H1 (cell line): ENCODE measurements at regions not wholly inside any gene's neighbourhood (a gene's known extent, or its start where the extent isn't known, plus 50 kb on each side); places are given as distances from the start of the nearest gene placed in this dataset.

Experiments used
- CTCF ChIA-PET: fragments of 300-600 bp; sonication (Branson Sonifier 250); formaldehyde crosslinking; loops from one replicate; lab custom pipeline; 2021; ENCODE audit not compliant: partially characterized antibody; lab: Charles Lee
- POLR2A ChIA-PET: fragments of 300-600 bp; sonication (Branson Sonifier 250); formaldehyde crosslinking; loops from one replicate; lab custom pipeline; 2021; ENCODE audit warnings: inconsistent platforms; ENCODE audit not compliant: partially characterized antibody; lab: Charles Lee
- DNase-seq, 2 experiments: peaks; one replicate each; pipeline versions ENCODE4 v3.0.0 to v3.0.0-alpha.2; 2010 to 2022; ENCODE audit warnings: low spot score in 2 of 2, low read depth in 1 of 2, mixed read lengths in 1 of 2
- FAIRE-seq: peaks from 2 replicates; lab custom pipeline; 2011; peaks lifted over from hg19 to GRCh38; lab: Jason Lieb, UNC
- H2AFZ ChIP-seq: 2 replicates; pipeline ENCODE4 v1.8.1; 2012; ENCODE audit warnings: low read length, inconsistent platforms
- H2AK5ac ChIP-seq: 2 replicates; pipeline ENCODE4 v1.6.1; 2013; ENCODE audit warnings: low read depth, low read length
- H2BK120ac ChIP-seq: replicated peaks from 2 replicates; pipeline ENCODE3; 2013; ENCODE audit warnings: low read depth, low read length, inconsistent platforms
- H2BK12ac ChIP-seq: 2 replicates; pipeline ENCODE4 v1.6.1; 2013; ENCODE audit warnings: low read depth, low read length
- H2BK15ac ChIP-seq: 2 replicates; pipeline ENCODE4 v1.6.1; 2013; ENCODE audit warnings: low read length
- H2BK20ac ChIP-seq: 2 replicates; pipeline ENCODE4 v1.6.1; 2013; ENCODE audit warnings: low read length
- H2BK5ac ChIP-seq: 2 replicates; pipeline ENCODE4 v1.6.1; 2013; ENCODE audit warnings: low read depth, low read length
- H3K14ac ChIP-seq: 2 replicates; pipeline ENCODE4 v1.6.1; 2013; ENCODE audit warnings: inconsistent platforms; ENCODE audit not compliant: insufficient read length
- H3K18ac ChIP-seq: 2 replicates; pipeline ENCODE4 v1.6.1; 2013; ENCODE audit warnings: low read length; ENCODE audit errors: extremely low read depth
- H3K23ac ChIP-seq: 2 replicates; pipeline ENCODE4 v1.6.1; 2013; ENCODE audit warnings: inconsistent platforms; ENCODE audit not compliant: insufficient read length
- H3K23me2 ChIP-seq: 2 replicates; pipeline ENCODE4 v1.6.1; 2013; ENCODE audit warnings: low read depth, low read length
- H3K27ac ChIP-seq: 2 replicates; pipeline ENCODE4 v1.6.1; 2011; ENCODE audit warnings: low read depth, low read length, inconsistent platforms
- H3K27me3 ChIP-seq, 4 experiments: replicated peaks in 1 of 4; 1 replicate in 1 of 4; 2 replicates in 3 of 4; pipeline versions ENCODE4 v1.6.1 to v1.8.1; 2011 to 2013; ENCODE audit warnings: low read length in 3 of 4, mild to moderate bottlenecking in 3 of 4, inconsistent platforms in 2 of 4, mixed read lengths in 2 of 4, moderate library complexity in 1 of 4; ENCODE audit not compliant: control insufficient read depth in 3 of 4, insufficient read depth in 3 of 4; ENCODE audit errors: extremely low read depth in 1 of 4
- H3K36me3 ChIP-seq, 4 experiments: 2 replicates each; pipeline versions ENCODE4 v1.6.1 to v1.8.1; 2011 to 2013; ENCODE audit warnings: mild to moderate bottlenecking in 4 of 4, low read length in 3 of 4, moderate library complexity in 2 of 4, control low read depth in 1 of 4, inconsistent platforms in 1 of 4; ENCODE audit not compliant: insufficient read depth in 4 of 4, control insufficient read depth in 2 of 4
- H3K4ac ChIP-seq: replicated peaks from 2 replicates; pipeline ENCODE3; 2013; ENCODE audit warnings: low read length, low read depth, mixed read lengths, inconsistent platforms; ENCODE audit not compliant: insufficient read length
- H3K4me1 ChIP-seq, 4 experiments: replicated peaks in 1 of 4; 1 replicate in 1 of 4; 2 replicates in 3 of 4; pipeline versions ENCODE4 v1.6.1 to v1.8.1; 2011 to 2013; ENCODE audit warnings: low read length in 3 of 4, inconsistent platforms in 2 of 4, mixed read lengths in 1 of 4; ENCODE audit not compliant: insufficient read depth in 4 of 4, control insufficient read depth in 3 of 4
- H3K4me2 ChIP-seq, 2 experiments: 2 replicates each; pipeline versions ENCODE4 v1.6.1 to v1.8.1; 2011 to 2013; ENCODE audit warnings: low read depth in 2 of 2, low read length in 2 of 2, control low read depth in 1 of 2, inconsistent platforms in 1 of 2, mild to moderate bottlenecking in 1 of 2; ENCODE audit not compliant: insufficient read depth in 1 of 2
- H3K4me3 ChIP-seq, 4 experiments: fragments of 200-600, 300-600 bp in 1 of 4; sonication (generic), shearing (Covaris generic), sonication (Bioruptor Twin) in 1 of 4; 2 replicates each; pipeline versions ENCODE4 v1.5.1 to v1.8.1; 2011 to 2016; ENCODE audit warnings: low read length in 4 of 4, low read depth in 3 of 4, control low read depth in 2 of 4, inconsistent platforms in 2 of 4, mild to moderate bottlenecking in 2 of 4, mixed read lengths in 1 of 4, moderate library complexity in 1 of 4; ENCODE audit not compliant: insufficient read depth in 2 of 4; ENCODE audit errors: extremely low read depth in 1 of 4
- H3K56ac ChIP-seq: replicated peaks from 2 replicates; pipeline ENCODE3; 2013; ENCODE audit warnings: low read depth, mild to moderate bottlenecking, mixed read lengths, low read length, inconsistent platforms; ENCODE audit not compliant: insufficient read length
- H3K79me1 ChIP-seq: 2 replicates; pipeline ENCODE4 v1.6.1; 2013; ENCODE audit warnings: low read depth, low read length, control low read depth
- H3K79me2 ChIP-seq, 2 experiments: 2 replicates each; pipeline versions ENCODE4 v1.6.1 to v1.8.1; 2012 to 2013; ENCODE audit warnings: low read length in 2 of 2, mild to moderate bottlenecking in 2 of 2, inconsistent platforms in 1 of 2; ENCODE audit not compliant: insufficient read depth in 2 of 2, control insufficient read depth in 1 of 2
- H3K9ac ChIP-seq, 4 experiments: replicated peaks in 1 of 4; 1 replicate in 1 of 4; 2 replicates in 3 of 4; pipeline versions ENCODE4 v1.6.1 to v1.8.1; 2011 to 2013; ENCODE audit warnings: low read depth in 3 of 4, low read length in 3 of 4, control low read depth in 2 of 4, mild to moderate bottlenecking in 2 of 4, moderate library complexity in 2 of 4, inconsistent platforms in 1 of 4; ENCODE audit errors: extremely low read depth in 1 of 4
- H3K9me3 ChIP-seq, 2 experiments: 2 replicates each; pipeline versions ENCODE4 v1.6.1 to v1.8.1; 2012 to 2013; ENCODE audit warnings: mild to moderate bottlenecking in 2 of 2, moderate library complexity in 2 of 2, control low read depth in 1 of 2, inconsistent platforms in 1 of 2, low read depth in 1 of 2, low read length in 1 of 2, mixed read lengths in 1 of 2; ENCODE audit not compliant: insufficient read depth in 2 of 2
- H4K20me1 ChIP-seq, 2 experiments: replicated peaks in 1 of 2; 2 replicates each; pipeline versions ENCODE3 to v1.8.1; 2011 to 2013; ENCODE audit warnings: inconsistent platforms in 2 of 2, low read length in 2 of 2, mild to moderate bottlenecking in 1 of 2; ENCODE audit not compliant: insufficient read depth in 2 of 2, control insufficient read depth in 1 of 2
- H4K5ac ChIP-seq: 2 replicates; pipeline ENCODE4 v1.6.1; 2013; ENCODE audit warnings: low read length, low read depth, mixed read lengths, inconsistent platforms; ENCODE audit not compliant: insufficient read length
- H4K8ac ChIP-seq: 2 replicates; pipeline ENCODE4 v1.8.0; 2013; ENCODE audit warnings: mild to moderate bottlenecking, moderate library complexity, low read length, inconsistent platforms; ENCODE audit not compliant: insufficient read depth; ENCODE audit errors: extremely low read depth
- H4K91ac ChIP-seq: replicated peaks from 2 replicates; pipeline ENCODE3; 2013; ENCODE audit warnings: low read length, mixed read lengths, inconsistent platforms; ENCODE audit not compliant: insufficient read length
- CTBP2 ChIP-seq: IDR thresholded peaks from 2 replicates; pipeline ENCODE4 v1.7.0; 2011; ENCODE audit warnings: borderline replicate concordance, mild to moderate bottlenecking, moderate library complexity, mixed read lengths, low read length; ENCODE audit not compliant: insufficient read depth, insufficient read length
- EZH2 ChIP-seq: fragments of 200-600 bp; sonication (generic); IDR thresholded peaks from 2 replicates; pipeline ENCODE4 v1.7.1; 2012; ENCODE audit warnings: low read depth, mild to moderate bottlenecking, moderate library complexity, low read length, inconsistent platforms; ENCODE audit not compliant: severe bottlenecking
- GTF2F1 ChIP-seq: IDR thresholded peaks from 2 replicates; pipeline ENCODE4 v1.6.1; 2012; ENCODE audit warnings: low read depth, low read length, improper control_type of control experiment, borderline replicate concordance
- SIRT6 ChIP-seq: IDR thresholded peaks from one replicate; pipeline ENCODE4 v1.7.1; 2012; ENCODE audit warnings: low read length, inconsistent platforms
- WGBS, 2 experiments: shearing (Covaris generic) in 1 of 2; methylation state at CpG; one replicate each; pipeline versions ENCODE4 v1.1.6 to v1.1.7; 2013 to 2015; ENCODE audit warnings: low lambda C conversion rate in 2 of 2, mixed read lengths in 2 of 2, inconsistent platforms in 1 of 2, low coverage in 1 of 2, missing lambda C conversion rate in 1 of 2; ENCODE audit not compliant: insufficient replicate concordance in 2 of 2, insufficient coverage in 1 of 2, insufficient read length in 1 of 2; ENCODE audit errors: extremely low coverage in 1 of 2, missing lambda C conversion rate in 1 of 2; 5-methylcytosine and 5-hydroxymethylcytosine counted together

DNA sequence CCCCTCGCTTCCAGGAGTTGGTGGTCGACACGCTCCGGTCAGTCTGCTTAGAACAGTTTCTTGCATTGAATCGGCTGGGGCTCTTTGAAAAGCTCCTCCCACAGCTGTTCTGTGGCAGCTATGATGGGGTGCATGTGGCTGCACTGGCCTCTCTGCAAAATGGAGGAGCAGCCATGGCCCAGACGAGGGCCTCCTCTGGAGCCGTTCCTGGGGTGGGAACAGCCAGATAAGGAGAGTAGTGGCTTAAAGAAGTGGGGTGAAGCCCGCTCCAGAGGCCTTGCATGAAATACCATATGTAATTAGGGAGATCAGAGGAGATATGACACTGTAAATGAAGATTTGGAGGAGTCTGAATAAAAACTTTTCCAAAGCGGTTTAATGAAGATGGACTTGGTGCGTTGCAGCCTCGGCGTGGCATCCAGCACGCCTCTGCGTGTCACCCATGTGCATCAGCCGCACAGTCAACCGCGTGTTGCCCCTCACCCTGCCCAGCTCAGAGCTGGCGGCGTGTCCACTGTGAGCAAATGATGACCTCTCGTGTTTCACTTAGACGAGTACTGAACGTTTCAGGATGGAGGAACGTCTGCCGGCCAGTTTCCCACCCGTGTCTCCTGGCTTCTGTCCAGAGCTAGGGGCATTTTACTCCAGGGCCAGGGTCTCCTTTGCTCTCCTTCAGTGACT lies 199.2 kb downstream of the TEX29 start:
- Histone ChIP-seq H2BK20ac (no peak overlapping the region), H3K9me3 (no peaks in the 10 kb centered on the region), H4K91ac (no peak overlapping the region), H4K5ac (no peak overlapping the region), H3K4ac (no peak overlapping the region), H4K8ac (no peak overlapping the region), H3K9ac (no peak overlapping the region), H3K79me1 (no peaks in the 10 kb centered on the region), H4K20me1 (no peaks in the 10 kb centered on the region), H3K14ac (no peak overlapping the region), H2AK5ac (no peak overlapping the region), H3K4me3 (no peak overlapping the region), H3K4me1 (peaks cover 0 to 4% (median 1%) of the 10 kb centered on the region in 4 experiments; a peak in 3 of 7 replicates), H3K23me2 (no peaks in the 10 kb centered on the region), H3K27ac (no peak overlapping the region), H2AFZ (no peak overlapping the region), H2BK15ac (no peak overlapping the region), H3K23ac (no peak overlapping the region), H3K56ac (no peak overlapping the region), H3K79me2 (no peaks in the 10 kb centered on the region), H3K27me3 (no peaks in the 10 kb centered on the region), H3K36me3 (no peaks in the 10 kb centered on the region), H3K4me2 (no peak overlapping the region), H2BK5ac (no peak overlapping the region), H2BK12ac (no peak overlapping the region), H3K18ac (no peak overlapping the region), H2BK120ac (no peak overlapping the region)
- 92% methylated on average over 25 of the region's 25 CpGs; no CpG with 5 or more reads in 1 of the 2 experiments for WGBS, 2 experiments
- ChIA-PET CTCF (interaction anchor here (0.6 to 2.9 kb wide), 3 partner anchors 14 to 483 kb away, joined by 3 to 11 read pairs (median 3); no protein-coding TSS in a partner anchor), POLR2A (no interaction called here)
- FAIRE-seq (no peak), DNase-seq (no peak)
- no peak for TF ChIP-seq CTBP2
- TF ChIP-seq SIRT6 = no peak
- no peak for TF ChIP-seq EZH2
- no peak for TF ChIP-seq GTF2F1
